Activated B cell treated with CpG ODN at 0.5 μM for 24 hours (primary cell): ENCODE measurements at regions not wholly inside any gene's neighbourhood (a gene's known extent, or its start where the extent isn't known, plus 50 kb on each side); places are given as distances from the start of the nearest gene placed in this dataset.

Experiments used
- ATAC-seq: fragments of 200-7000 bp; cut with Tn5 transposase; one replicate; pipeline ENCODE4 v1.10.0; 2021; ENCODE audit warnings: low read depth, mild to moderate bottlenecking, moderate library complexity
- CTCF ChIA-PET: fragments of 350-600 bp; sonication (Branson Sonifier 250); formaldehyde crosslinking; loops from one replicate; lab custom pipeline; 2021; ENCODE audit warnings: antibody characterized with exemption; lab: Charles Lee
- POLR2A ChIA-PET: fragments of 350-600 bp; sonication (Branson Sonifier 250); formaldehyde crosslinking; loops from one replicate; lab custom pipeline; 2021; ENCODE audit warnings: antibody characterized with exemption; lab: Charles Lee
- DNase-seq: peaks from one replicate; pipeline ENCODE4 v3.0.0; 2022
- H3K27ac Mint-ChIP-seq: one replicate; pipeline ENCODE4 v1.8.0; 2020; ENCODE audit warnings: mixed read lengths
- H3K27me3 Mint-ChIP-seq: one replicate; pipeline ENCODE4 v1.8.0; 2021; ENCODE audit warnings: mixed read lengths
- H3K36me3 Mint-ChIP-seq: one replicate; pipeline ENCODE4 v1.8.0; 2021; ENCODE audit warnings: low read depth, mixed read lengths
- H3K4me1 Mint-ChIP-seq: one replicate; pipeline ENCODE4 v1.8.0; 2021; ENCODE audit warnings: mixed read lengths
- H3K4me3 Mint-ChIP-seq: one replicate; pipeline ENCODE4 v1.8.0; 2020; ENCODE audit warnings: mild to moderate bottlenecking, mixed read lengths
- H3K9me3 Mint-ChIP-seq: one replicate; pipeline ENCODE4 v1.8.0; 2020; ENCODE audit warnings: mixed read lengths
- CTCF ChIP-seq: fragments of 200-600 bp; IDR thresholded peaks from one replicate; pipeline ENCODE4 v1.8.0; 2022; ENCODE audit warnings: antibody characterized with exemption, mild to moderate bottlenecking
- intact Hi-C: fragments of 100-400 bp; cut with micrococcal nuclease; formaldehyde crosslinking; loops from one replicate; pipeline ENCODE4 v1.15.1; 2024

GRCh38 chr4:123706973-123707372 lies 310.4 kb downstream of the SPRY1 start:
- Mint-ChIP-seq H3K4me3 (no peak overlapping the region), H3K9me3 (peaks cover 3% of the 10 kb centered on the region), H3K4me1 (no peaks in the 10 kb centered on the region), H3K27me3 (peaks cover 2% of the 10 kb centered on the region), H3K27ac (no peak overlapping the region), H3K36me3 (no peaks in the 10 kb centered on the region)
- DNase-seq (no peak), ATAC-seq (no peak)
- ChIA-PET CTCF (no interaction called here), POLR2A (no interaction called here)
- intact Hi-C loops, result no loop called here
- no peak for TF ChIP-seq CTCF

- intact Hi-C loops, result no loop called here
- ChIA-PET POLR2A (no interaction called here), CTCF (no interaction called here)
- ATAC-seq, result no peak
- H3K27me3 Mint-ChIP-seq, result peaks cover 4% of the 10 kb centered on the region
- no peak overlapping the region for H3K27ac Mint-ChIP-seq
- TF ChIP-seq CTCF, result no peak
- no peak for DNase-seq
- no peak overlapping the region for H3K4me3 Mint-ChIP-seq
- H3K36me3 Mint-ChIP-seq, result no peaks in the 10 kb centered on the region
- peaks cover 3% of the 10 kb centered on the region for H3K9me3 Mint-ChIP-seq
- H3K4me1 Mint-ChIP-seq, result no peaks in the 10 kb centered on the region
Observed at GRCh38 chr4:123708902-123709301, 312.3 kb downstream of the SPRY1 start.

GRCh38 chr4:123709336-123709735 lies 312.7 kb downstream of the SPRY1 start:
- H3K27ac Mint-ChIP-seq, result no peak overlapping the region

GRCh38 chr4:123731035-123731434 lies 334.4 kb downstream of the SPRY1 start:
- TF ChIP-seq CTCF, result no peak
- H3K4me3 Mint-ChIP-seq, result no peak overlapping the region
- H3K4me1 Mint-ChIP-seq, result no peaks in the 10 kb centered on the region
- POLR2A ChIA-PET, result no interaction called here
- CTCF ChIA-PET, result no interaction called here
- no peaks in the 10 kb centered on the region for H3K27me3 Mint-ChIP-seq
- ATAC-seq (no peak), DNase-seq (no peak)
- no peaks in the 10 kb centered on the region for H3K36me3 Mint-ChIP-seq
- intact Hi-C loops, result no loop called here
- H3K27ac Mint-ChIP-seq, result no peak overlapping the region
- peaks cover 5% of the 10 kb centered on the region for H3K9me3 Mint-ChIP-seq

More at GRCh38 chr4:123709336-123709735, 312.7 kb downstream of the SPRY1 start:
- H3K4me3 Mint-ChIP-seq, result no peak overlapping the region
- intact Hi-C loops, result no loop called here
- H3K9me3 Mint-ChIP-seq, result peaks cover 3% of the 10 kb centered on the region
- ChIA-PET POLR2A (no interaction called here), CTCF (no interaction called here)
- H3K4me1 Mint-ChIP-seq, result no peaks in the 10 kb centered on the region
- no peak for ATAC-seq
- H3K36me3 Mint-ChIP-seq, result no peaks in the 10 kb centered on the region
- no peak for DNase-seq
- peaks cover 4% of the 10 kb centered on the region for H3K27me3 Mint-ChIP-seq
- no peak for TF ChIP-seq CTCF

GRCh38 chr4:123737156-123737555 lies 340.6 kb downstream of the SPRY1 start:
- Mint-ChIP-seq H3K4me1 (no peaks in the 10 kb centered on the region), H3K4me3 (no peak overlapping the region), H3K27me3 (no peaks in the 10 kb centered on the region), H3K27ac (no peak overlapping the region), H3K9me3 (peaks cover 2% of the 10 kb centered on the region), H3K36me3 (no peaks in the 10 kb centered on the region)
- ChIA-PET CTCF (no interaction called here), POLR2A (interaction anchor here (0.7 kb wide), 1 partner anchor 86 kb away, joined by 5 read pairs; no protein-coding TSS in a partner anchor)
- intact Hi-C loops, result no loop called here
- DNase-seq, result no peak
- ATAC-seq, result no peak
- no peak for TF ChIP-seq CTCF
